WTC11 (cell line): ENCODE measurements at regions not wholly inside any gene's neighbourhood (a gene's known extent, or its start where the extent isn't known, plus 50 kb on each side); places are given as distances from the start of the nearest gene placed in this dataset.
"Not testable (repeated sequence)": the region's sequence is repeated elsewhere in the genome, so short reads cannot be mapped to it uniquely, and the experiment has no call there.

Experiments
- ATAC-seq: fragments of 200-7000 bp; cut with Tn5 transposase; 2 replicates; pipeline ENCODE4 v1.10.0; 2021; ENCODE audit warnings: mild to moderate bottlenecking, moderate library complexity
- CTCF ChIA-PET: fragments of 300-600 bp; sonication (Branson Sonifier 250); formaldehyde crosslinking; loops from one replicate; lab custom pipeline; 2021; ENCODE audit warnings: antibody characterized with exemption; lab: Charles Lee
- POLR2A ChIA-PET: fragments of 350-600 bp; sonication (Branson Sonifier 250); formaldehyde crosslinking; loops from one replicate; lab custom pipeline; 2021; ENCODE audit warnings: antibody characterized with exemption; lab: Charles Lee
- DNase-seq: peaks from one replicate; pipeline ENCODE4 v3.0.0; 2021; ENCODE audit warnings: low spot score
- H3K27ac Mint-ChIP-seq: 2 replicates; pipeline ENCODE4 v1.8.0; 2021; ENCODE audit warnings: mixed read lengths
- H3K27me3 Mint-ChIP-seq: 2 replicates; pipeline ENCODE4 v1.8.0; 2021; ENCODE audit warnings: low read depth, mild to moderate bottlenecking, moderate library complexity, mixed read lengths
- H3K36me3 Mint-ChIP-seq: 2 replicates; pipeline ENCODE4 v1.8.0; 2021; ENCODE audit warnings: mixed read lengths
- H3K4me1 Mint-ChIP-seq: 2 replicates; pipeline ENCODE4 v1.8.0; 2022; ENCODE audit warnings: mixed read lengths
- H3K4me3 Mint-ChIP-seq: 2 replicates; pipeline ENCODE4 v1.8.0; 2021; ENCODE audit warnings: mild to moderate bottlenecking, moderate library complexity, mixed read lengths
- H3K9me3 Mint-ChIP-seq: 2 replicates; pipeline ENCODE4 v1.8.0; 2021; ENCODE audit warnings: mixed read lengths
- CBFB ChIP-seq: sonication (generic); formaldehyde crosslinking; IDR thresholded peaks from 2 replicates; pipeline ENCODE4 v1.8.1; 2022; ENCODE audit warnings: mild to moderate bottlenecking, low read depth, missing genetic modification reagents
- CREB1 ChIP-seq: sonication (generic); formaldehyde crosslinking; IDR thresholded peaks from 2 replicates; pipeline ENCODE4 v1.8.0; 2023; ENCODE audit warnings: mild to moderate bottlenecking, missing genetic modification reagents
- ESRRA ChIP-seq: sonication (generic); formaldehyde crosslinking; IDR thresholded peaks from 2 replicates; pipeline ENCODE4 v1.8.1; 2022; ENCODE audit warnings: mild to moderate bottlenecking, missing genetic modification reagents, borderline replicate concordance
- HMGA2 ChIP-seq: fragments of 250-450 bp; sonication (Bioruptor Pico); IDR thresholded peaks from 2 replicates; pipeline ENCODE4 v1.4.0; 2021; ENCODE audit warnings: mild to moderate bottlenecking, moderate library complexity
- JUN ChIP-seq: sonication (generic); formaldehyde crosslinking; IDR thresholded peaks from 2 replicates; pipeline ENCODE4 v1.8.0; 2023; ENCODE audit warnings: mild to moderate bottlenecking, missing genetic modification reagents
- MXD4 ChIP-seq: fragments of 250-450 bp; sonication (Bioruptor Pico); IDR thresholded peaks from 2 replicates; pipeline ENCODE4 v1.8.0; 2021; ENCODE audit warnings: mild to moderate bottlenecking, moderate library complexity, borderline replicate concordance
- MYBL2 ChIP-seq: sonication (generic); formaldehyde crosslinking; IDR thresholded peaks from 2 replicates; pipeline ENCODE4 v1.8.1; 2023; ENCODE audit warnings: mild to moderate bottlenecking, moderate library complexity, missing genetic modification reagents
- NFE2L1 ChIP-seq: sonication (generic); formaldehyde crosslinking; IDR thresholded peaks from 2 replicates; pipeline ENCODE4 v1.8.1; 2023; ENCODE audit warnings: missing genetic modification reagents
- NFYB ChIP-seq: sonication (generic); formaldehyde crosslinking; conservative IDR thresholded peaks from 2 replicates; pipeline ENCODE4 v1.8.0; 2022; ENCODE audit warnings: low read depth, missing genetic modification reagents
- PRRX2 ChIP-seq: fragments of 250-450 bp; sonication (Bioruptor Pico); IDR thresholded peaks from 2 replicates; pipeline ENCODE4 v1.8.0; 2021; ENCODE audit warnings: mild to moderate bottlenecking
- SMAD3 ChIP-seq: sonication (generic); formaldehyde crosslinking; IDR thresholded peaks from 2 replicates; pipeline ENCODE4 v1.8.0; 2022; ENCODE audit warnings: missing genetic modification reagents, mild to moderate bottlenecking, borderline replicate concordance
- SP1 ChIP-seq: sonication (generic); formaldehyde crosslinking; conservative IDR thresholded peaks from 2 replicates; pipeline ENCODE4 v1.8.1; 2022; ENCODE audit warnings: missing genetic modification reagents
- TCF7 ChIP-seq: sonication (generic); formaldehyde crosslinking; IDR thresholded peaks from 2 replicates; pipeline ENCODE4 v1.8.0; 2022; ENCODE audit warnings: mild to moderate bottlenecking, low read depth, missing genetic modification reagents, moderate library complexity
- TEAD4 ChIP-seq: sonication (generic); formaldehyde crosslinking; IDR thresholded peaks from 2 replicates; pipeline ENCODE4 v1.8.0; 2022; ENCODE audit warnings: mild to moderate bottlenecking, missing genetic modification reagents
- TP53 ChIP-seq: sonication (generic); formaldehyde crosslinking; IDR thresholded peaks from 2 replicates; pipeline ENCODE4 v1.8.1; 2023; ENCODE audit warnings: mild to moderate bottlenecking, missing genetic modification reagents
- ZNF263 ChIP-seq: sonication (generic); formaldehyde crosslinking; IDR thresholded peaks from 2 replicates; pipeline ENCODE4 v1.8.1; 2022; ENCODE audit warnings: low read depth, mild to moderate bottlenecking, moderate library complexity, missing genetic modification reagents
- ZNF423 ChIP-seq: fragments of 250-450 bp; sonication (Bioruptor Pico); IDR thresholded peaks from 2 replicates; pipeline ENCODE4 v2.1.2; 2022; ENCODE audit warnings: mild to moderate bottlenecking, moderate library complexity
- TF ChIP-seq, protein P1 (sequence below): fragments of 200-600 bp; IDR thresholded peaks from 2 replicates; pipeline ENCODE4 v1.8.0; 2022; ENCODE audit warnings: antibody characterized with exemption
- TF ChIP-seq, protein P2 (sequence below): fragments of 250-450 bp; sonication (Bioruptor Pico); IDR thresholded peaks from 2 replicates; pipeline ENCODE4 v1.8.0; 2021; ENCODE audit warnings: mild to moderate bottlenecking
- TF ChIP-seq, protein P3 (sequence below): sonication (generic); formaldehyde crosslinking; IDR thresholded peaks from 2 replicates; pipeline ENCODE4 v1.8.0; 2022; ENCODE audit warnings: mild to moderate bottlenecking, missing genetic modification reagents
- TF ChIP-seq, protein P4 (sequence below): sonication (generic); formaldehyde crosslinking; conservative IDR thresholded peaks from 2 replicates; pipeline ENCODE4 v1.8.1; 2022; ENCODE audit warnings: mild to moderate bottlenecking, missing genetic modification reagents
- TF ChIP-seq, protein P5 (sequence below): sonication (generic); formaldehyde crosslinking; IDR thresholded peaks from 2 replicates; pipeline ENCODE4 v1.8.0; 2023; ENCODE audit warnings: mild to moderate bottlenecking, missing genetic modification reagents
- TF ChIP-seq, protein P6 (sequence below): sonication (generic); formaldehyde crosslinking; IDR thresholded peaks from 2 replicates; pipeline ENCODE4 v1.8.1; 2023; ENCODE audit warnings: mild to moderate bottlenecking, missing genetic modification reagents, moderate library complexity
- TF ChIP-seq, protein P7 (sequence below): sonication (generic); formaldehyde crosslinking; IDR thresholded peaks from 2 replicates; pipeline ENCODE4 v1.8.1; 2022; ENCODE audit warnings: low read depth, missing genetic modification reagents, borderline replicate concordance

DNA sequence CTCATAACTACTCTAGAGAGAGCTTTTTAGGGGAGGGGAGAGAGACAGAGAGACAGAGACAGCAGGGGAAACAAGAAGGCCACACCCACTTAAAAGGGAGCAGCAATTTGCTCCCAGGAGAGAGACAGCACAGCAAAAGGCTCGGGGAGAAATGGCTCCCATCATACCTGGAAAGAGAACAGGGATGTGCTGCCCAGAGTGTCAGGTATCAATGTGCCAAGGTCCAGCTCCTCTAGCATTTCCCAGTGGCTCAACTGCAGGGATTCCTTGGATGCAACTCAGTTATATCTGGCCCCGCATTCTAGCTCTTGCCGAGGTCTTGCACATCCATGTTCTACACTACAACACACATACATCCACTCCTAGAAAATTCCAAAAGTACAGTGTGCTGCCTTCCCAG lies 304.0 kb upstream of the CDYL start:
- ATAC-seq = no peak
- peaks cover 37% of the 10 kb centered on the region for H3K9me3 Mint-ChIP-seq
- H3K27me3 Mint-ChIP-seq = peaks cover 13% of the 10 kb centered on the region
- CTCF ChIA-PET = no interaction called here
- H3K36me3 Mint-ChIP-seq = peaks cover 35% of the 10 kb centered on the region
- POLR2A ChIA-PET = no interaction called here
- H3K4me1 Mint-ChIP-seq = peaks cover 19% of the 10 kb centered on the region
- no peak overlapping the region for H3K27ac Mint-ChIP-seq
- no peak overlapping the region for H3K4me3 Mint-ChIP-seq
- DNase-seq = no peak
- TF ChIP-seq, protein P1, sequence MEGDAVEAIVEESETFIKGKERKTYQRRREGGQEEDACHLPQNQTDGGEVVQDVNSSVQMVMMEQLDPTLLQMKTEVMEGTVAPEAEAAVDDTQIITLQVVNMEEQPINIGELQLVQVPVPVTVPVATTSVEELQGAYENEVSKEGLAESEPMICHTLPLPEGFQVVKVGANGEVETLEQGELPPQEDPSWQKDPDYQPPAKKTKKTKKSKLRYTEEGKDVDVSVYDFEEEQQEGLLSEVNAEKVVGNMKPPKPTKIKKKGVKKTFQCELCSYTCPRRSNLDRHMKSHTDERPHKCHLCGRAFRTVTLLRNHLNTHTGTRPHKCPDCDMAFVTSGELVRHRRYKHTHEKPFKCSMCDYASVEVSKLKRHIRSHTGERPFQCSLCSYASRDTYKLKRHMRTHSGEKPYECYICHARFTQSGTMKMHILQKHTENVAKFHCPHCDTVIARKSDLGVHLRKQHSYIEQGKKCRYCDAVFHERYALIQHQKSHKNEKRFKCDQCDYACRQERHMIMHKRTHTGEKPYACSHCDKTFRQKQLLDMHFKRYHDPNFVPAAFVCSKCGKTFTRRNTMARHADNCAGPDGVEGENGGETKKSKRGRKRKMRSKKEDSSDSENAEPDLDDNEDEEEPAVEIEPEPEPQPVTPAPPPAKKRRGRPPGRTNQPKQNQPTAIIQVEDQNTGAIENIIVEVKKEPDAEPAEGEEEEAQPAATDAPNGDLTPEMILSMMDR = no peak
- no peak for TF ChIP-seq ESRRA
- TF ChIP-seq TCF7 (CRISPR knock-in tag) = no peak
- no peak for TF ChIP-seq JUN
- no peak for TF ChIP-seq MXD4 (CRISPR knock-in tag)
- no peak for TF ChIP-seq SP1 (CRISPR knock-in tag)

DNA sequence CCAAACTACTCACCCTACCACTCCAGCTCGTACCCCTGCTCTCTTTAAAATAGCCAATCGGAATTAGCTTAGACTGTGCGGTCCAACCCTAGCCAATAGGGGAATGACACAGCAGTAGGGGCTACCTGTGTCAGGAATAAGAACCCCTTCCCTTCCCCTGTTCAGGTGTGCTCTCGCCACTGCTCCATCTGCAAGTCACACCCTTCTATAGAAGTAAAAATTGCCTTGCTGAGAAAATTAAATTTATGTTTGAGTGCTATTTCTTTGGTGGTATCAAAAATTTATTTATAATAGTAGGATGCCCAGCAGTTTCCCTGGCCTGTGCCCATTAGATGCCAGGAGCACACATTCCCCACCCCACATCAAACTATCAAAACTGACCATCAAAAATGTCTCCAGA lies 304.7 kb upstream of the CDYL start:
- peaks cover 37% of the 10 kb centered on the region for H3K9me3 Mint-ChIP-seq
- POLR2A ChIA-PET, H3K27me3 Mint-ChIP-seq: not testable (repeated sequence)

DNA sequence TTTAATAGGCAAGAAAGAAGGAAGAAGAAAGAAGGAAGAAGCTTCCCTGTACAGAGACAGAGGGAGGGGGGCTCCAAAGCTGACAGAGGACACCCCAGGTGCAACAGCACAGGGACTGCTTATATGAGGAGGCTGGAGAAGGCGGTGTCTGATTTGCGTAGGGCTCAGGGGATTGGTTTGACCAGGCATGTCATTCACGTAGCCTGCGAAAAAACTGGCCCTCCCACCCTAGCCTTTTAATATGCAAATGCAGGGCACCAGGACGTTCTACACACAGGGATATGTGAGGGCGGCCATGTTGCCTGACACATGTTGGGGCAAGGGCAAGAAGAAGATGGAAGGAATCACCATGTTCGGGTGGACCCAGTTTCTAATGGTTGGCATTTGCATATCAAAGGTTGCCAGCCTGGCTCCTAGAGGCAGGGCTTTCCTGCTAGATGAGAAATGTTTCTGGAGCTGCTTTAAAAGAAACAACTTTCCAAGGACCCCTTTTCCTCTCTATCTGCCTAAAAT lies 305.4 kb upstream of the CDYL start:
- CTCF ChIA-PET = no interaction called here
- Mint-ChIP-seq H3K9me3 (peaks cover 37% of the 10 kb centered on the region), H3K36me3 (peaks cover 35% of the 10 kb centered on the region), H3K27me3 (peaks cover 6% of the 10 kb centered on the region), H3K4me1 (peaks cover 22% of the 10 kb centered on the region), H3K27ac (no peak overlapping the region), H3K4me3 (no peak overlapping the region)
- TF ChIP-seq NFYB (no peak), MYBL2 (CRISPR knock-in tag) (no peak), SP1 (CRISPR knock-in tag) (no peak), PRRX2 (CRISPR knock-in tag) (no peak), ZNF263 (CRISPR knock-in tag) (no peak), ZNF423 (CRISPR knock-in tag) (no peak), CREB1 (no peak), TEAD4 (no peak), NFE2L1 (CRISPR knock-in tag) (no peak), CBFB (CRISPR knock-in tag) (no peak), SMAD3 (CRISPR knock-in tag) (no peak), TP53 (CRISPR knock-in tag) (no peak), HMGA2 (no peak), TCF7 (CRISPR knock-in tag) (no peak)
- TF ChIP-seq, protein P2, sequence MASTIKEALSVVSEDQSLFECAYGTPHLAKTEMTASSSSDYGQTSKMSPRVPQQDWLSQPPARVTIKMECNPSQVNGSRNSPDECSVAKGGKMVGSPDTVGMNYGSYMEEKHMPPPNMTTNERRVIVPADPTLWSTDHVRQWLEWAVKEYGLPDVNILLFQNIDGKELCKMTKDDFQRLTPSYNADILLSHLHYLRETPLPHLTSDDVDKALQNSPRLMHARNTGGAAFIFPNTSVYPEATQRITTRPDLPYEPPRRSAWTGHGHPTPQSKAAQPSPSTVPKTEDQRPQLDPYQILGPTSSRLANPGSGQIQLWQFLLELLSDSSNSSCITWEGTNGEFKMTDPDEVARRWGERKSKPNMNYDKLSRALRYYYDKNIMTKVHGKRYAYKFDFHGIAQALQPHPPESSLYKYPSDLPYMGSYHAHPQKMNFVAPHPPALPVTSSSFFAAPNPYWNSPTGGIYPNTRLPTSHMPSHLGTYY (CRISPR knock-in tag) = no peak
- TF ChIP-seq, protein P3, sequence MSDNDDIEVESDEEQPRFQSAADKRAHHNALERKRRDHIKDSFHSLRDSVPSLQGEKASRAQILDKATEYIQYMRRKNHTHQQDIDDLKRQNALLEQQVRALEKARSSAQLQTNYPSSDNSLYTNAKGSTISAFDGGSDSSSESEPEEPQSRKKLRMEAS = no peak
- TF ChIP-seq, protein P4, sequence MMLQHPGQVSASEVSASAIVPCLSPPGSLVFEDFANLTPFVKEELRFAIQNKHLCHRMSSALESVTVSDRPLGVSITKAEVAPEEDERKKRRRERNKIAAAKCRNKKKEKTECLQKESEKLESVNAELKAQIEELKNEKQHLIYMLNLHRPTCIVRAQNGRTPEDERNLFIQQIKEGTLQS (CRISPR knock-in tag) = no peak
- TF ChIP-seq, protein P5, sequence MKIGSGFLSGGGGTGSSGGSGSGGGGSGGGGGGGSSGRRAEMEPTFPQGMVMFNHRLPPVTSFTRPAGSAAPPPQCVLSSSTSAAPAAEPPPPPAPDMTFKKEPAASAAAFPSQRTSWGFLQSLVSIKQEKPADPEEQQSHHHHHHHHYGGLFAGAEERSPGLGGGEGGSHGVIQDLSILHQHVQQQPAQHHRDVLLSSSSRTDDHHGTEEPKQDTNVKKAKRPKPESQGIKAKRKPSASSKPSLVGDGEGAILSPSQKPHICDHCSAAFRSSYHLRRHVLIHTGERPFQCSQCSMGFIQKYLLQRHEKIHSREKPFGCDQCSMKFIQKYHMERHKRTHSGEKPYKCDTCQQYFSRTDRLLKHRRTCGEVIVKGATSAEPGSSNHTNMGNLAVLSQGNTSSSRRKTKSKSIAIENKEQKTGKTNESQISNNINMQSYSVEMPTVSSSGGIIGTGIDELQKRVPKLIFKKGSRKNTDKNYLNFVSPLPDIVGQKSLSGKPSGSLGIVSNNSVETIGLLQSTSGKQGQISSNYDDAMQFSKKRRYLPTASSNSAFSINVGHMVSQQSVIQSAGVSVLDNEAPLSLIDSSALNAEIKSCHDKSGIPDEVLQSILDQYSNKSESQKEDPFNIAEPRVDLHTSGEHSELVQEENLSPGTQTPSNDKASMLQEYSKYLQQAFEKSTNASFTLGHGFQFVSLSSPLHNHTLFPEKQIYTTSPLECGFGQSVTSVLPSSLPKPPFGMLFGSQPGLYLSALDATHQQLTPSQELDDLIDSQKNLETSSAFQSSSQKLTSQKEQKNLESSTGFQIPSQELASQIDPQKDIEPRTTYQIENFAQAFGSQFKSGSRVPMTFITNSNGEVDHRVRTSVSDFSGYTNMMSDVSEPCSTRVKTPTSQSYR = no peak
- TF ChIP-seq, protein P6, sequence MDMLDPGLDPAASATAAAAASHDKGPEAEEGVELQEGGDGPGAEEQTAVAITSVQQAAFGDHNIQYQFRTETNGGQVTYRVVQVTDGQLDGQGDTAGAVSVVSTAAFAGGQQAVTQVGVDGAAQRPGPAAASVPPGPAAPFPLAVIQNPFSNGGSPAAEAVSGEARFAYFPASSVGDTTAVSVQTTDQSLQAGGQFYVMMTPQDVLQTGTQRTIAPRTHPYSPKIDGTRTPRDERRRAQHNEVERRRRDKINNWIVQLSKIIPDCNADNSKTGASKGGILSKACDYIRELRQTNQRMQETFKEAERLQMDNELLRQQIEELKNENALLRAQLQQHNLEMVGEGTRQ (CRISPR knock-in tag) = no peak
- TF ChIP-seq, protein P7, sequence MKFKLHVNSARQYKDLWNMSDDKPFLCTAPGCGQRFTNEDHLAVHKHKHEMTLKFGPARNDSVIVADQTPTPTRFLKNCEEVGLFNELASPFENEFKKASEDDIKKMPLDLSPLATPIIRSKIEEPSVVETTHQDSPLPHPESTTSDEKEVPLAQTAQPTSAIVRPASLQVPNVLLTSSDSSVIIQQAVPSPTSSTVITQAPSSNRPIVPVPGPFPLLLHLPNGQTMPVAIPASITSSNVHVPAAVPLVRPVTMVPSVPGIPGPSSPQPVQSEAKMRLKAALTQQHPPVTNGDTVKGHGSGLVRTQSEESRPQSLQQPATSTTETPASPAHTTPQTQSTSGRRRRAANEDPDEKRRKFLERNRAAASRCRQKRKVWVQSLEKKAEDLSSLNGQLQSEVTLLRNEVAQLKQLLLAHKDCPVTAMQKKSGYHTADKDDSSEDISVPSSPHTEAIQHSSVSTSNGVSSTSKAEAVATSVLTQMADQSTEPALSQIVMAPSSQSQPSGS (CRISPR knock-in tag) = no peak
- peak; percentile 57 for ATAC-seq
- no peak for DNase-seq
- POLR2A ChIA-PET = no interaction called here

More for the DNA sequence above, 304.7 kb upstream of the CDYL start:
- peaks cover 22% of the 10 kb centered on the region for H3K4me1 Mint-ChIP-seq
- H3K4me3 Mint-ChIP-seq, H3K27ac Mint-ChIP-seq, ATAC-seq, CTCF ChIA-PET, DNase-seq: not testable (repeated sequence)
- peaks cover 35% of the 10 kb centered on the region for H3K36me3 Mint-ChIP-seq
